ENCODE measurements at regions not wholly inside any gene's neighbourhood (a gene's known extent, or its start where the extent isn't known, plus 50 kb on each side); places are given as distances from the start of the nearest gene placed in this dataset.

GRCh38 chr5:101123363-101123762, 220.3 kb upstream of the ST8SIA4 start:
- Mint-ChIP-seq H3K27me3 (no peaks in the 10 kb centered on the region), H3K4me1 (no peaks in the 10 kb centered on the region), H3K36me3 (no peaks in the 10 kb centered on the region), H3K4me3 (no peak overlapping the region), H3K27ac (no peak overlapping the region), H3K9me3 (no peaks in the 10 kb centered on the region)
- H3K4me1 ChIP-seq (ENCODE audit: control insufficient read depth, insufficient read depth, low read length, poor library complexity, severe bottlenecking) = no peaks in the 10 kb centered on the region
- no peaks in the 10 kb centered on the region for H3K36me3 ChIP-seq (ENCODE audit: control insufficient read depth, insufficient read depth, low read length)
- no peaks in the 10 kb centered on the region for H3K9me3 ChIP-seq (ENCODE audit: control insufficient read depth in 2 of 2, low read length in 2 of 2)
- no peak overlapping the region for H3K4me3 ChIP-seq (ENCODE audit: low read depth, low read length)
- ATAC-seq (ENCODE audit: low read depth in 2 of 2) = no peak
- no peak overlapping the region for H3K27ac ChIP-seq (ENCODE audit: insufficient read depth, low read length, poor library complexity, severe bottlenecking)
- H3K27me3 ChIP-seq (ENCODE audit: control insufficient read depth, insufficient read depth, low read length) = no peaks in the 10 kb centered on the region
- DNase-seq = no peak

GRCh38 chr5:101112645-101113044, 209.6 kb upstream of the ST8SIA4 start:
- Histone ChIP-seq H3K36me3 (ENCODE audit: control insufficient read depth, insufficient read depth, low read length) (no peaks in the 10 kb centered on the region), H3K27me3 (ENCODE audit: control insufficient read depth, insufficient read depth, low read length) (no peaks in the 10 kb centered on the region), H3K27ac (ENCODE audit: insufficient read depth, low read length, poor library complexity, severe bottlenecking) (no peak overlapping the region), H3K4me3 (ENCODE audit: low read depth, low read length) (no peak overlapping the region), H3K4me1 (ENCODE audit: control insufficient read depth, insufficient read depth, low read length, poor library complexity, severe bottlenecking) (no peaks in the 10 kb centered on the region), H3K9me3 (ENCODE audit: control insufficient read depth in 2 of 2, low read length in 2 of 2) (no peaks in the 10 kb centered on the region)
- Mint-ChIP-seq H3K9me3 (peaks cover 0 to 2% (median 0%) of the 10 kb centered on the region in 7 donors), H3K27ac (no peak overlapping the region), H3K4me3 (no peak overlapping the region), H3K36me3 (no peaks in the 10 kb centered on the region), H3K27me3 (peaks cover 5% of the 10 kb centered on the region), H3K4me1 (no peaks in the 10 kb centered on the region)
- no peak for ATAC-seq (ENCODE audit: low read depth in 2 of 2)
- no peak for DNase-seq

GRCh38 chr5:101103874-101104273, 200.8 kb upstream of the ST8SIA4 start:
- H3K36me3 ChIP-seq (ENCODE audit: control insufficient read depth, insufficient read depth, low read length) = no peaks in the 10 kb centered on the region
- no peaks in the 10 kb centered on the region for H3K4me1 ChIP-seq (ENCODE audit: control insufficient read depth, insufficient read depth, low read length, poor library complexity, severe bottlenecking)
- peaks cover 0 to 7% (median 0%) of the 10 kb centered on the region in 4 donors for H3K4me1 Mint-ChIP-seq
- H3K27ac ChIP-seq (ENCODE audit: insufficient read depth, low read length, poor library complexity, severe bottlenecking) = no peak overlapping the region
- H3K27ac Mint-ChIP-seq = no peak overlapping the region
- H3K27me3 Mint-ChIP-seq = peaks cover 4% of the 10 kb centered on the region
- H3K4me3 ChIP-seq (ENCODE audit: low read depth, low read length) = no peak overlapping the region
- H3K4me3 Mint-ChIP-seq = no peak overlapping the region
- peaks cover 2% of the 10 kb centered on the region for H3K27me3 ChIP-seq (ENCODE audit: control insufficient read depth, insufficient read depth, low read length)
- no peaks in the 10 kb centered on the region for H3K9me3 Mint-ChIP-seq
- no peaks in the 10 kb centered on the region for H3K9me3 ChIP-seq (ENCODE audit: control insufficient read depth in 2 of 2, low read length in 2 of 2)
- H3K36me3 Mint-ChIP-seq = no peaks in the 10 kb centered on the region
- ATAC-seq (ENCODE audit: low read depth in 2 of 2) = no peak
- DNase-seq = no peak

GRCh38 chr5:101102506-101102905, 199.4 kb upstream of the ST8SIA4 start:
- no peak overlapping the region for H3K4me3 Mint-ChIP-seq
- Histone ChIP-seq H3K4me1 (ENCODE audit: control insufficient read depth, insufficient read depth, low read length, poor library complexity, severe bottlenecking) (no peaks in the 10 kb centered on the region), H3K4me3 (ENCODE audit: low read depth, low read length) (no peak overlapping the region), H3K9me3 (ENCODE audit: control insufficient read depth in 2 of 2, low read length in 2 of 2) (no peaks in the 10 kb centered on the region), H3K27me3 (ENCODE audit: control insufficient read depth, insufficient read depth, low read length) (peaks cover 2% of the 10 kb centered on the region), H3K36me3 (ENCODE audit: control insufficient read depth, insufficient read depth, low read length) (no peaks in the 10 kb centered on the region), H3K27ac (ENCODE audit: insufficient read depth, low read length, poor library complexity, severe bottlenecking) (no peak overlapping the region)
- peaks cover 4% of the 10 kb centered on the region for H3K27me3 Mint-ChIP-seq
- no peak for DNase-seq
- ATAC-seq (ENCODE audit: low read depth in 2 of 2) = no peak
- H3K9me3 Mint-ChIP-seq = no peaks in the 10 kb centered on the region
- no peak overlapping the region for H3K27ac Mint-ChIP-seq
- peaks cover 0 to 7% (median 0%) of the 10 kb centered on the region in 4 donors for H3K4me1 Mint-ChIP-seq
- H3K36me3 Mint-ChIP-seq = no peaks in the 10 kb centered on the region

GRCh38 chr5:101091902-101092301, 188.8 kb upstream of the ST8SIA4 start:
- Mint-ChIP-seq H3K4me3 (no peak overlapping the region), H3K9me3 (peaks cover 0 to 2% (median 0%) of the 10 kb centered on the region in 7 donors), H3K4me1 (no peaks in the 10 kb centered on the region), H3K27ac (no peak overlapping the region), H3K36me3 (no peaks in the 10 kb centered on the region), H3K27me3 (peaks cover 6% of the 10 kb centered on the region)
- Histone ChIP-seq H3K36me3 (ENCODE audit: control insufficient read depth, insufficient read depth, low read length) (no peaks in the 10 kb centered on the region), H3K9me3 (ENCODE audit: control insufficient read depth in 2 of 2, low read length in 2 of 2) (no peaks in the 10 kb centered on the region), H3K4me1 (ENCODE audit: control insufficient read depth, insufficient read depth, low read length, poor library complexity, severe bottlenecking) (no peaks in the 10 kb centered on the region), H3K27me3 (ENCODE audit: control insufficient read depth, insufficient read depth, low read length) (peaks cover 3% of the 10 kb centered on the region), H3K27ac (ENCODE audit: insufficient read depth, low read length, poor library complexity, severe bottlenecking) (no peak overlapping the region), H3K4me3 (ENCODE audit: low read depth, low read length) (no peak overlapping the region)
- no peak for ATAC-seq (ENCODE audit: low read depth in 2 of 2)
- DNase-seq = no peak

- Histone ChIP-seq H3K36me3 (ENCODE audit: control insufficient read depth, insufficient read depth, low read length) (no peaks in the 10 kb centered on the region), H3K4me3 (ENCODE audit: low read depth, low read length) (no peak overlapping the region), H3K27me3 (ENCODE audit: control insufficient read depth, insufficient read depth, low read length) (no peaks in the 10 kb centered on the region), H3K9me3 (ENCODE audit: control insufficient read depth in 2 of 2, low read length in 2 of 2) (no peaks in the 10 kb centered on the region), H3K4me1 (ENCODE audit: control insufficient read depth, insufficient read depth, low read length, poor library complexity, severe bottlenecking) (no peaks in the 10 kb centered on the region), H3K27ac (ENCODE audit: insufficient read depth, low read length, poor library complexity, severe bottlenecking) (no peak overlapping the region)
- Mint-ChIP-seq H3K9me3 (no peaks in the 10 kb centered on the region), H3K4me1 (no peaks in the 10 kb centered on the region), H3K27ac (no peak overlapping the region), H3K27me3 (peaks cover 4% of the 10 kb centered on the region), H3K36me3 (no peaks in the 10 kb centered on the region), H3K4me3 (no peak overlapping the region)
- DNase-seq (no peak), ATAC-seq (ENCODE audit: low read depth in 2 of 2) (no peak)
These were observed 181.3 kb upstream of the ST8SIA4 start for GRCh38 chr5:101084353-101084752.

- Histone ChIP-seq H3K4me3 (ENCODE audit: low read depth, low read length) (no peak overlapping the region), H3K27ac (ENCODE audit: insufficient read depth, low read length, poor library complexity, severe bottlenecking) (no peak overlapping the region), H3K36me3 (ENCODE audit: control insufficient read depth, insufficient read depth, low read length) (no peaks in the 10 kb centered on the region), H3K27me3 (ENCODE audit: control insufficient read depth, insufficient read depth, low read length) (no peaks in the 10 kb centered on the region), H3K9me3 (ENCODE audit: control insufficient read depth in 2 of 2, low read length in 2 of 2) (no peaks in the 10 kb centered on the region), H3K4me1 (ENCODE audit: control insufficient read depth, insufficient read depth, low read length, poor library complexity, severe bottlenecking) (no peaks in the 10 kb centered on the region)
- no peak overlapping the region for H3K4me3 Mint-ChIP-seq
- no peak for DNase-seq
- no peak for ATAC-seq (ENCODE audit: low read depth in 2 of 2)
- peaks cover 10% of the 10 kb centered on the region for H3K27me3 Mint-ChIP-seq
- H3K4me1 Mint-ChIP-seq = no peaks in the 10 kb centered on the region
- no peaks in the 10 kb centered on the region for H3K36me3 Mint-ChIP-seq
- no peaks in the 10 kb centered on the region for H3K9me3 Mint-ChIP-seq
- no peak overlapping the region for H3K27ac Mint-ChIP-seq
These were observed 177.6 kb upstream of the ST8SIA4 start for GRCh38 chr5:101080462-101081240.

- Histone ChIP-seq H3K36me3 (ENCODE audit: control insufficient read depth, insufficient read depth, low read length) (no peaks in the 10 kb centered on the region), H3K4me3 (ENCODE audit: low read depth, low read length) (no peak overlapping the region), H3K27ac (ENCODE audit: insufficient read depth, low read length, poor library complexity, severe bottlenecking) (no peak overlapping the region), H3K4me1 (ENCODE audit: control insufficient read depth, insufficient read depth, low read length, poor library complexity, severe bottlenecking) (no peaks in the 10 kb centered on the region), H3K9me3 (ENCODE audit: control insufficient read depth in 2 of 2, low read length in 2 of 2) (peaks cover 0 to under 1% of the 10 kb centered on the region in 2 experiments), H3K27me3 (ENCODE audit: control insufficient read depth, insufficient read depth, low read length) (peaks cover under 1% of the 10 kb centered on the region)
- H3K9me3 Mint-ChIP-seq = peaks cover 0 to 2% (median 1%) of the 10 kb centered on the region in 7 donors
- no peak overlapping the region for H3K4me3 Mint-ChIP-seq
- no peaks in the 10 kb centered on the region for H3K27me3 Mint-ChIP-seq
- DNase-seq (no peak), ATAC-seq (ENCODE audit: low read depth in 2 of 2) (no peak)
- no peak overlapping the region for H3K27ac Mint-ChIP-seq
- H3K4me1 Mint-ChIP-seq = no peaks in the 10 kb centered on the region
- no peaks in the 10 kb centered on the region for H3K36me3 Mint-ChIP-seq
These were observed 165.2 kb upstream of the ST8SIA4 start for GRCh38 chr5:101068298-101068697.
